Adrenal gland (tissue), 5 donors: ENCODE measurements at regions not wholly inside any gene's neighbourhood (a gene's known extent, or its start where the extent isn't known, plus 50 kb on each side); places are given as distances from the start of the nearest gene placed in this dataset.

Experiments
- CTCF ChIP-seq, 6 experiments: fragments of 450-650 bp in 4 of 6; fragments of 200-600 bp in 2 of 6; sonication (generic) in 1 of 6; IDR thresholded peaks; 1 replicate in 5 of 6; 2 replicates in 1 of 6; pipeline versions ENCODE4 v1.5.1 to v1.8.0; 2016 to 2021; ENCODE audit warnings: antibody characterized with exemption in 6 of 6, mild to moderate bottlenecking in 2 of 6, moderate library complexity in 1 of 6
- POLR2A ChIP-seq, 2 donors: fragments of 450-650 bp; IDR thresholded peaks; one replicate each; pipeline ENCODE4 v1.6.1; 2017; ENCODE audit warnings: antibody characterized with exemption in 2 of 2, mild to moderate bottlenecking in 2 of 2, moderate library complexity in 1 of 2
- donor health status: DM: no; HTN: no; CAD: no.

GRCh38 chr4:38514465-38515146 is 149.4 kb upstream of the KLF3 start:
- TF ChIP-seq CTCF (IDR thresholded peaks at IDR 0.05), result no peak
- no peak for TF ChIP-seq POLR2A (IDR thresholded peaks at IDR 0.05)
